ENCODE measurements at regions not wholly inside any gene's neighbourhood (a gene's known extent, or its start where the extent isn't known, plus 50 kb on each side); places are given as distances from the start of the nearest gene placed in this dataset.

GRCh38 chr4:73683456-73683855, 56.9 kb upstream of the CXCL8 start:
- no peak for TF ChIP-seq STAT1 (IDR thresholded peaks at IDR 0.05; ENCODE audit: unreplicated experiment)
- no peak for TF ChIP-seq POLR2AphosphoS5 (IDR thresholded peaks at IDR 0.05; ENCODE audit: low read depth)
- no peak for TF ChIP-seq ZNF114 (CRISPR knock-in tag; IDR thresholded peaks at IDR 0.05)
- TF ChIP-seq CTCF (conservative IDR thresholded peaks at IDR 0.05; ENCODE audit: low read depth in 2 of 2): no peak
- TF ChIP-seq ZNF331 (CRISPR knock-in tag; IDR thresholded peaks at IDR 0.05; ENCODE audit: low read depth): no peak
- Histone ChIP-seq H3K4me1 (ENCODE audit: insufficient read depth) (peaks cover 11% of the 10 kb centered on the region; the same call in 1 of the 2 replicates), H3K36me3 (ENCODE audit: insufficient read depth) (no peaks in the 10 kb centered on the region), H3K27me3 (ENCODE audit: insufficient read depth) (no peaks in the 10 kb centered on the region), H3K27ac (ENCODE audit: low read depth) (no peak overlapping the region), H3K4me3 (no peak overlapping the region), H3K79me2 (replicated peaks; ENCODE audit: insufficient read depth) (no peaks in the 10 kb centered on the region), H4K20me1 (replicated peaks; ENCODE audit: insufficient read depth) (no peaks in the 10 kb centered on the region), H2AFZ (no peak overlapping the region), H3F3A (replicated peaks; ENCODE audit: low read depth) (no peaks in the 10 kb centered on the region), H3K9me2 (ENCODE audit: insufficient read depth) (peaks cover 5% of the 10 kb centered on the region; the same call in 1 of the 2 replicates), H3K4me2 (no peak overlapping the region)
- ATAC-seq (no peak), DNase-seq (ENCODE audit: low spot score) (no peak)
- H3K4me3 Mint-ChIP-seq: no peak overlapping the region
- no peaks in the 10 kb centered on the region for H3K9me3 Mint-ChIP-seq
- H3K27ac Mint-ChIP-seq: no peak overlapping the region
- H3K27me3 Mint-ChIP-seq (ENCODE audit: insufficient read depth, low read depth, poor library complexity): peaks cover 5% of the 10 kb centered on the region
- H3K4me1 Mint-ChIP-seq: peaks cover 6% of the 10 kb centered on the region; the same call in 2 of the 3 replicates
- H3K36me3 Mint-ChIP-seq (ENCODE audit: low read depth): no peaks in the 10 kb centered on the region

- Histone ChIP-seq H3K4me2 (no peak overlapping the region), H3K79me2 (replicated peaks; ENCODE audit: insufficient read depth) (no peaks in the 10 kb centered on the region), H3K4me3 (no peak overlapping the region), H3K27me3 (ENCODE audit: insufficient read depth) (no peaks in the 10 kb centered on the region), H3K27ac (ENCODE audit: low read depth) (no peak overlapping the region), H4K20me1 (replicated peaks; ENCODE audit: insufficient read depth) (no peaks in the 10 kb centered on the region), H2AFZ (no peak overlapping the region), H3K36me3 (ENCODE audit: insufficient read depth) (no peaks in the 10 kb centered on the region), H3F3A (replicated peaks; ENCODE audit: low read depth) (no peaks in the 10 kb centered on the region), H3K9me2 (ENCODE audit: insufficient read depth) (no peaks in the 10 kb centered on the region; the same call in 1 of the 2 replicates), H3K4me1 (ENCODE audit: insufficient read depth) (peaks cover 11% of the 10 kb centered on the region; the same call in 1 of the 2 replicates)
- no peaks in the 10 kb centered on the region for H3K9me3 Mint-ChIP-seq
- peaks cover 3% of the 10 kb centered on the region for H3K27me3 Mint-ChIP-seq (ENCODE audit: insufficient read depth, low read depth, poor library complexity)
- H3K4me1 Mint-ChIP-seq: peaks cover 6% of the 10 kb centered on the region; the same call in 2 of the 3 replicates
- H3K36me3 Mint-ChIP-seq (ENCODE audit: low read depth): no peaks in the 10 kb centered on the region
- H3K4me3 Mint-ChIP-seq: no peak overlapping the region
- ATAC-seq (peak; percentile 77), DNase-seq (ENCODE audit: low spot score) (peak; percentile 64)
- no peak overlapping the region for H3K27ac Mint-ChIP-seq
- TF ChIP-seq NANOG (IDR thresholded peaks at IDR 0.05; ENCODE audit: borderline replicate concordance) (no peak), ZNF462 (CRISPR knock-in tag; IDR thresholded peaks at IDR 0.05) (peak; percentile 21; the same call in 1 of the 2 replicates), EZH2 (IDR thresholded peaks at IDR 0.05; ENCODE audit: low read depth, unreplicated experiment) (no peak), CREB1 (CRISPR knock-in tag; IDR thresholded peaks at IDR 0.05; ENCODE audit: low read depth) (no peak)
Measured at GRCh38 chr4:73684097-73684496, 56.3 kb upstream of the CXCL8 start.

All from GM23338 (cell line).